Left lung (tissue), 4 donors: ENCODE measurements at regions not wholly inside any gene's neighbourhood (a gene's known extent, or its start where the extent isn't known, plus 50 kb on each side); places are given as distances from the start of the nearest gene placed in this dataset.

Experiments
- ATAC-seq: fragments of 200-7000 bp; cut with Tn5 transposase; one replicate; pipeline ENCODE4 v1.9.1; 2020; ENCODE audit warnings: moderate library complexity
- DNase-seq, 4 donors: peaks; one replicate each; pipeline ENCODE4 v3.0.0-alpha.2; 2013 to 2020
- H3K27ac ChIP-seq, 2 donors: fragments of 200-600 bp; sonication (generic) in 1 of 2; one replicate each; pipeline versions ENCODE4 v1.5.0 to v1.8.0; 2020 to 2021
- H3K27me3 ChIP-seq, 2 donors: fragments of 200-600 bp; sonication (generic) in 1 of 2; one replicate each; pipeline versions ENCODE4 v1.5.0 to v1.8.0; 2020 to 2021
- H3K36me3 ChIP-seq, 2 donors: fragments of 200-600 bp; sonication (generic) in 1 of 2; one replicate each; pipeline versions ENCODE4 v1.5.0 to v1.8.0; 2020 to 2021
- H3K4me1 ChIP-seq, 2 donors: fragments of 200-600 bp; one replicate each; pipeline ENCODE4 v1.8.0; 2021
- H3K4me3 ChIP-seq, 2 donors: fragments of 200-600 bp; sonication (generic) in 1 of 2; one replicate each; pipeline versions ENCODE4 v1.5.0 to v1.8.0; 2020 to 2021; ENCODE audit warnings: mild to moderate bottlenecking in 1 of 2
- H3K9me3 ChIP-seq, 2 donors: fragments of 200-600 bp; sonication (generic) in 1 of 2; one replicate each; pipeline versions ENCODE4 v1.5.0 to v1.8.0; 2020 to 2021
- intact Hi-C, 2 donors: fragments of 100-400 bp; cut with DNase I; formaldehyde crosslinking; loops; one replicate each; pipeline versions ENCODE4 v1.11.2 to v1.14.2; 2022
- TF ChIP-seq, protein P1 (sequence below), 2 donors: fragments of 200-600 bp; sonication (generic) in 1 of 2; IDR thresholded peaks; one replicate each; pipeline versions ENCODE4 v1.5.0 to v1.8.0; 2021; ENCODE audit warnings: antibody characterized with exemption in 2 of 2
- donor health status: DM: no; HTN: yes; CAD: no.
- donor health status: DM: no; HTN: no; CAD: no.

DNA sequence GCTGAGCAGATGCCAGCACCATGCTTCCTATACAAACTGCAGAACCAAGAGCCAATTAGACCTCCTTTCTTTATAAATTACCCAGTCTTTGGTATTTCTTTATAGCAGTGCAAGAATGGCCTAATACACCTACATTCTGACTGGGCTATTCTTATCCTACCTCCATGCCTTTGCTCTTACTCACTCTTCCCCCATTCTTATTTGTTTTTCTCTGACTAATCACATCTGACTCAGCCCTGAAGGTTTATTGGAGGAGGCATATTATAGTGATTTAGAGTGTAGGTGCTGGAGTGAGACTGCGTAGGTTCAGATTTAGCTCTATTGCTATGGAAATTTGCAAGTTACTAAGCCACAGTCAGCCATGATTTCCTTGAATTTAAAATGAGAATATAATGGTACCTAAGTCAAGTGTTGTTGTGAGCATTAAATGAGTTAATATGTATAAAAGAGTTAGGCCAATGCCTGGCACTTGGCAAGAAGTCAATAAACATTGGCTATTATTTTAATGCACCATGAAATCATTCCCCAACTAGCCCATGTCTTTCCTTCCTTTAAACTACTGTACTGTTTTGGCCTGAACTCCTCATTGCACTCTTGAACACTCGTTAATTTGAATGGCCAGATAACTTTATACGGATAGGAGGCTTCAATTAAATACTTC lies 531.2 kb upstream of the ZNF608 start:
- ATAC-seq = peak; percentile 94
- intact Hi-C loops = no loop called here

DNA sequence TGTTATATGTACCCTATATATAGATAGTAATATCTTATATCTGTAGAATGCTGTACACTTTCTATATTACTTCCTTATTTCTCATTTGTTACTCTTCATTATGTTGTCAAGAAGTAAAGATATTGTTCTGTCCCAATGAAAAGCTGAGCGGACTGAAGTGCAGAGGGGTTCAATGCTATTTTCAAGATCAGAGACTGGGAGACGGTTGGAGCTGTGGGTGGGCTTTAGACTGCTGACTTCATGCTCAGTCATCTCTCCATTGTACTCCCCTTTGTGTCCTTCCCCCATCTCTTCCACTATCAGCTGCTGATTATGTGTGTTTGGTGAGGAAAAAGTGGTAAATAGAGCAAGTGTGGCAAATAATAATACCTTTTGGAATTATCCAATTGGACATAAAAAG lies 532.3 kb upstream of the ZNF608 start:
- TF ChIP-seq, protein P1, sequence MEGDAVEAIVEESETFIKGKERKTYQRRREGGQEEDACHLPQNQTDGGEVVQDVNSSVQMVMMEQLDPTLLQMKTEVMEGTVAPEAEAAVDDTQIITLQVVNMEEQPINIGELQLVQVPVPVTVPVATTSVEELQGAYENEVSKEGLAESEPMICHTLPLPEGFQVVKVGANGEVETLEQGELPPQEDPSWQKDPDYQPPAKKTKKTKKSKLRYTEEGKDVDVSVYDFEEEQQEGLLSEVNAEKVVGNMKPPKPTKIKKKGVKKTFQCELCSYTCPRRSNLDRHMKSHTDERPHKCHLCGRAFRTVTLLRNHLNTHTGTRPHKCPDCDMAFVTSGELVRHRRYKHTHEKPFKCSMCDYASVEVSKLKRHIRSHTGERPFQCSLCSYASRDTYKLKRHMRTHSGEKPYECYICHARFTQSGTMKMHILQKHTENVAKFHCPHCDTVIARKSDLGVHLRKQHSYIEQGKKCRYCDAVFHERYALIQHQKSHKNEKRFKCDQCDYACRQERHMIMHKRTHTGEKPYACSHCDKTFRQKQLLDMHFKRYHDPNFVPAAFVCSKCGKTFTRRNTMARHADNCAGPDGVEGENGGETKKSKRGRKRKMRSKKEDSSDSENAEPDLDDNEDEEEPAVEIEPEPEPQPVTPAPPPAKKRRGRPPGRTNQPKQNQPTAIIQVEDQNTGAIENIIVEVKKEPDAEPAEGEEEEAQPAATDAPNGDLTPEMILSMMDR (IDR thresholded peaks at IDR 0.05) = no peak
- no peak overlapping the region for H3K27ac ChIP-seq

More for the DNA sequence above, 531.2 kb upstream of the ZNF608 start:
- Histone ChIP-seq H3K27me3 (no peaks in the 10 kb centered on the region), H3K4me1 (no peaks in the 10 kb centered on the region), H3K9me3 (no peaks in the 10 kb centered on the region), H3K36me3 (no peaks in the 10 kb centered on the region), H3K4me3 (no peak overlapping the region), H3K27ac (no peak overlapping the region)
- TF ChIP-seq, protein P1 (IDR thresholded peaks at IDR 0.05) = no peak
- no peak for DNase-seq

DNA sequence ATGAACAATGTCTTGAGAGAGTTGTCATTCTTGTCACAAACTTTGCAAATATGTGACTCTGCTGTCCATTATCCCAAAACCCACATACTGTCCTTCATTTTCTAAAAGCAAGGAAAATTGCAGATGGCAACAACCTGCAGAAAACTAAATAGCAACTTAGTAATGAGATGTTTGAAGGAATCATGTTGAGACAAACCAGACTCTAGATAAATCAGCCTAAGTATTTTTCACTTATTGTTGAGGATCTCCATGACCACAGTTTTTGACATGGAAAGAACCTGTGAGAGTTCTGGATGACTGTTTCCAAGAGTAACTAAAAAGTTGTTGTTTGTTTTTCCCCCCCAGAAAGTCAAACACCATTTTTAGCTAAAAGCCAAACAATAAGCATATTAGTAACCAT lies 535.2 kb upstream of the ZNF608 start:
- H3K36me3 ChIP-seq = no peaks in the 10 kb centered on the region
- ATAC-seq = no peak
- TF ChIP-seq, protein P1 (IDR thresholded peaks at IDR 0.05) = no peak
- no peak for DNase-seq
- intact Hi-C loops = no loop called here
- H3K9me3 ChIP-seq = no peaks in the 10 kb centered on the region
- H3K4me3 ChIP-seq = no peak overlapping the region
- no peaks in the 10 kb centered on the region for H3K27me3 ChIP-seq
- H3K27ac ChIP-seq = no peak overlapping the region
- no peaks in the 10 kb centered on the region for H3K4me1 ChIP-seq

More for the DNA sequence above, 532.3 kb upstream of the ZNF608 start:
- no peaks in the 10 kb centered on the region for H3K9me3 ChIP-seq
- no peak for DNase-seq
- no peak overlapping the region for H3K4me3 ChIP-seq
- no peaks in the 10 kb centered on the region for H3K27me3 ChIP-seq
- H3K36me3 ChIP-seq = no peaks in the 10 kb centered on the region
- H3K4me1 ChIP-seq = no peaks in the 10 kb centered on the region
- intact Hi-C loops = no loop called here
- no peak for ATAC-seq

DNA sequence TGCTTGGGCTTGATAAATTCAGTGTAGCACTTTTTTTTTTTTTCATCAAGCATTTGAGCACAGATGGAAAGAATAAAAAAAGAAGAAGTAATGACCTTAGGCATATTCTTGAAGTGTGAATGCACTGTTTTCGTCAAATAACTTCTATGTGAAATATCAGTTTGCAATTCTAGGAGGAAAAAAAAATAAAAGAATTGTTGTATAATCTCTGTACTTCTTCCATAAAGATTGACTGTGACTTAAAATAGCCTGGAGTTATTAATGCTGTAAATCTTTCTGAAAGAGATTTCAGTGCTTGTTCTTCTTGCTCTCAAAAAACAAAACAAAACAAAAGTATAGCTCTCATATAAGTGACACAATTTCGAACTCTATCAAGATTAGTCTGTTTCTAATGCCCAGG lies 536.9 kb upstream of the ZNF608 start:
- TF ChIP-seq, protein P1 (IDR thresholded peaks at IDR 0.05) = no peak
- Histone ChIP-seq H3K27me3 (no peaks in the 10 kb centered on the region), H3K9me3 (no peaks in the 10 kb centered on the region), H3K36me3 (no peaks in the 10 kb centered on the region), H3K27ac (no peak overlapping the region), H3K4me1 (no peaks in the 10 kb centered on the region), H3K4me3 (no peak overlapping the region)
- ATAC-seq = no peak
- no peak for DNase-seq
- intact Hi-C loops = no loop called here

DNA sequence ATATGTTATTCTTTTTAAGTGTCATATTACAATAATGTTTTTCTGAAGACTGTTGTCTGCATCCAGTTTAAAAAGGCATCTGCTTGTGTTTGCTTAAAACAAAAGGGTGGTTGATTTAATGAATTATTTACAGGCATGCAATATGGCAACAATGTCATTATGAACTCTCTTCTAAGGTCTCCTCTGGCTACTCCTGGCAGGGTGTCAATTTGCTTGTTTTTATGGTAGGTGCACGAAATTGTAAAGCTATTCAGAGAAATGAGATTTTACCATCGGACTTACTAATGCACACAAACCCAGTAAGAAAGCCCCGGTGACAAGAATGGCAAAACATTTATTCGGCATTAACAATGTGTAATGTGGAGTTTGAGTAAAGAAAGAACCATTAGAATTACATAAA lies 539.8 kb upstream of the ZNF608 start:
- intact Hi-C loops = no loop called here
- ATAC-seq (no peak), DNase-seq (no peak)
- no peaks in the 10 kb centered on the region for H3K27me3 ChIP-seq
- H3K27ac ChIP-seq = no peak overlapping the region
- TF ChIP-seq, protein P1 (IDR thresholded peaks at IDR 0.05) = no peak
- H3K4me1 ChIP-seq = no peaks in the 10 kb centered on the region
- no peaks in the 10 kb centered on the region for H3K9me3 ChIP-seq
- no peaks in the 10 kb centered on the region for H3K36me3 ChIP-seq
- no peak overlapping the region for H3K4me3 ChIP-seq
